ENCODE measurements at regions not wholly inside any gene's neighbourhood (a gene's known extent, or its start where the extent isn't known, plus 50 kb on each side); places are given as distances from the start of the nearest gene placed in this dataset.

DNA sequence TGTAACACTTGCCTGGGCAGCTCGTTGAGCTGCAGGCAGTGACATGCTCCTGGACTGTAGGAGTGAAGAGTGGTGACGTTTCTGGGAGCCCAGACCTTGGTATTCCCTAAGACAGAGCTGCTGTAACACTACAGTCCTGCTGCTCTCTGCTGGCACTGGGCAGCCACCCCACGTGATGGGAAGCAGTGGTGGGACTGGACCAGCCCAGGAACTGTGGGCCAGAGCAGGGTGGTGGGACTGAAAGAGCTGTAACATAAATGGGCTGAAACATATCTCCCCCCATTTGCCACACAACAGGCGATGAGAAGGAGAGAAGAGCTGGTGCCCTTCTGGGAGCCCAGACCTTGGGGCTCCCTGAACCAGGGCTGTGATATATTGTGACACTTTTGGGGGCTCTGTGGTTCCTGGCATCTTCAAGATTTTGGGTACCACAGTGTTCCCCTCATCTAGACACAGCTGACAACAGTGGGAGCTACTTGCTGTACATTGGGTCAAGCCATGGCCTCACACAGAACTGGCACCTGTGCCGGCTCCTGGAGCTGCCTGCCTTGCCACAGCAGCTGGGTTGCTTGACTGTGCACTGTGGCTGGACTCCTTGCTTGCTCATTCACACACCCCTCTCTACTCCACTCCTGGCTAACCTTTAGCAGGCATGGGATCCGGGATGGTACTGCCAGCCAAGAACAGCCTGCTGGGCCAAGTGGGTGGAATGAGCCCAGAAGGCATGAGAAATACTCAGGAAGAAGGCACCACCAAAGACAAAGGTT, 161.3 kb upstream of the PCDH15 start:
- intact Hi-C loops (cut with DNase I; ENCODE audit: low total_unique reads) = no loop called here
- no peak overlapping the region for H3K27ac ChIP-seq
- DNase-seq = no peak
- no peaks in the 10 kb centered on the region for H3K9me3 ChIP-seq
- no peaks in the 10 kb centered on the region for H3K4me1 ChIP-seq
- TF ChIP-seq, protein P1, sequence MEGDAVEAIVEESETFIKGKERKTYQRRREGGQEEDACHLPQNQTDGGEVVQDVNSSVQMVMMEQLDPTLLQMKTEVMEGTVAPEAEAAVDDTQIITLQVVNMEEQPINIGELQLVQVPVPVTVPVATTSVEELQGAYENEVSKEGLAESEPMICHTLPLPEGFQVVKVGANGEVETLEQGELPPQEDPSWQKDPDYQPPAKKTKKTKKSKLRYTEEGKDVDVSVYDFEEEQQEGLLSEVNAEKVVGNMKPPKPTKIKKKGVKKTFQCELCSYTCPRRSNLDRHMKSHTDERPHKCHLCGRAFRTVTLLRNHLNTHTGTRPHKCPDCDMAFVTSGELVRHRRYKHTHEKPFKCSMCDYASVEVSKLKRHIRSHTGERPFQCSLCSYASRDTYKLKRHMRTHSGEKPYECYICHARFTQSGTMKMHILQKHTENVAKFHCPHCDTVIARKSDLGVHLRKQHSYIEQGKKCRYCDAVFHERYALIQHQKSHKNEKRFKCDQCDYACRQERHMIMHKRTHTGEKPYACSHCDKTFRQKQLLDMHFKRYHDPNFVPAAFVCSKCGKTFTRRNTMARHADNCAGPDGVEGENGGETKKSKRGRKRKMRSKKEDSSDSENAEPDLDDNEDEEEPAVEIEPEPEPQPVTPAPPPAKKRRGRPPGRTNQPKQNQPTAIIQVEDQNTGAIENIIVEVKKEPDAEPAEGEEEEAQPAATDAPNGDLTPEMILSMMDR (IDR thresholded peaks at IDR 0.05) = no peak
- no peak for TF ChIP-seq POLR2A (IDR thresholded peaks at IDR 0.05)
- H3K36me3 ChIP-seq = peaks cover 0 to 4% of the 10 kb centered on the region in 2 donors
- H3K4me3 ChIP-seq = no peak overlapping the region
- H3K27me3 ChIP-seq = no peaks in the 10 kb centered on the region

DNA sequence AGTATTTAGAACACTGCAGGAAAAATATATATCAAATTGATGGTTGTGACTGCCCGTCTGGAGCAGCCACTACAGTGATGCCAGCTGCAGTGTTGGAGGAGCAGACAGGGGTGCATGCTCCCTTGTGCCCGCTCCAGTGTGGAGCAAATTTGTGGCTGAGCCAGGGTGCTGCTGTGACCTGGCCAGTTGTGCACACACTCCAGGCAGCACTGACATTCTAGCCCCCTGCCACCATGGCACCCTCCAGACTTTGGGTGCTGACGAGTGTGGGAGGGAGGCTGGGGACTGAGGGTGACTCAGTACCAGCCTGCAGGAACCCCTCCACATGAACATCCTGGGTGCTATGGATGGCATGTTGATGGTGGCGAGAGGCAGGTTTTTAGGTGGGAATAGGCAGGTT, 160.0 kb upstream of the PCDH15 start:
- DNase-seq = no peak
- intact Hi-C loops (cut with DNase I; ENCODE audit: low total_unique reads) = no loop called here
- no peaks in the 10 kb centered on the region for H3K4me1 ChIP-seq
- no peaks in the 10 kb centered on the region for H3K9me3 ChIP-seq
- H3K27me3 ChIP-seq = no peaks in the 10 kb centered on the region
- H3K27ac ChIP-seq = no peak overlapping the region
- TF ChIP-seq POLR2A (IDR thresholded peaks at IDR 0.05) = no peak
- TF ChIP-seq, protein P1 (IDR thresholded peaks at IDR 0.05) = no peak
- H3K4me3 ChIP-seq = no peak overlapping the region
- H3K36me3 ChIP-seq = peaks cover 0 to 4% of the 10 kb centered on the region in 2 donors

DNA sequence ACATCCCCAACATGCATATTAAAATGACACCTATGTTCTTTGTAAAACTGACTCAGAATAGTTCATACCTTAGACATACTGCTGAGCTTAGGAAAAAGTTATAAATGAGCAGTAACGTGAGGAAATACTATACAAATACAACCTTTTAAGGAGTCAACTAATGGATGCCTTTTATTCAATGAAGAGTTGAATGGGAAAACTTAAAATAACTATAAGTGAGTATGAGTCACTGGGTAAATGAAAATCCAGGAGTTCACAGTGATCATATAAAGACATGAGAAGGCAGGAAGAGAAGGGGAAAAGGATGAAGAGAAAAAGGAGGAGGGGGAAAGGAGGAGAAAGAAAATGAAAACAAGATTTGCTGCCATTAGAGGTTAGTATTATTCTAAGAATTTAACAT, 157.8 kb upstream of the PCDH15 start:
- Histone ChIP-seq H3K4me1 (no peaks in the 10 kb centered on the region), H3K9me3 (no peaks in the 10 kb centered on the region), H3K27ac (no peak overlapping the region), H3K27me3 (no peaks in the 10 kb centered on the region), H3K4me3 (no peak overlapping the region), H3K36me3 (peaks cover 0 to 4% of the 10 kb centered on the region in 2 donors)
- DNase-seq = no peak
- TF ChIP-seq POLR2A (IDR thresholded peaks at IDR 0.05) = no peak
- TF ChIP-seq, protein P1 (IDR thresholded peaks at IDR 0.05) = no peak
- intact Hi-C loops (cut with DNase I; ENCODE audit: low total_unique reads) = no loop called here

DNA sequence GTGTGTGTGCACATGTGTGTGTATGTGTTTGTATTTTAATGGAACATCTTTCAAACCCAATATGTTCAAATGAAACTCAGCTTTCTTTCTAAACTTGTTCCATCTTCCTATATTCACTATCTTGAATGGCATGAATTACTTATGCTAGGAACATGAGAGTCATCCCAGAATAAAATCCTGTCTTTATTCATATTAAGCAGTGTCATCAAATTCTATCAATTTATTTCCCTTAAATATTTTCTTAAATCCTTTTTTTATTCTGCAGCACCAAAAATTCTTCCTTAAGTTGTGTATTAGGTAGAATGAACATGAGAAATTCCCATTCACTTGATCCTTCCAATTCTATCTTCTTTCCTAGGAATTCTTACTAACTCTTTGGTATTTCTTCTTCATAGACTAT, 146.6 kb upstream of the PCDH15 start:
- no peak overlapping the region for H3K4me3 ChIP-seq
- H3K36me3 ChIP-seq = no peaks in the 10 kb centered on the region
- no peaks in the 10 kb centered on the region for H3K27me3 ChIP-seq
- TF ChIP-seq POLR2A (IDR thresholded peaks at IDR 0.05) = no peak
- TF ChIP-seq, protein P1 (IDR thresholded peaks at IDR 0.05) = no peak
- no peaks in the 10 kb centered on the region for H3K9me3 ChIP-seq
- DNase-seq = no peak
- intact Hi-C loops (cut with DNase I; ENCODE audit: low total_unique reads) = no loop called here
- H3K4me1 ChIP-seq = no peaks in the 10 kb centered on the region
- no peak overlapping the region for H3K27ac ChIP-seq

DNA sequence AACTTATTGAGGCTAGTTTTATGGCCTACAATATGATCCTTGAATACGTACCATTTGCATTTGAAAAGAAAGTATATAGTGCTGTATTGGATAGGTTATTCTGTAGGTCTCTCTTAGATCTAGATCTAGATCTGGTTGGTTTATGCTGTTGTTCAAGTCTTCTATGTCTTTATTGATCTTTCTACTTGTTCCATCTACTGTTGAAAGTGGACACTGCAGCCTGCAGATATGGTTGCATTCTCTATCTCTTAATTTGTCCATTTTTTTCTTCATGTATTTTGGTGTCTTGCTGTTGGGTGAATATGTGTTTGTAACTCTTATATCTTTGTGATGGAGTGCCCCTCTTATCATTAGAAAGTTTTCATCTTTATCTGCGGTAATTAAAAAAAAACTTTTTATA, 139.4 kb upstream of the PCDH15 start:
- TF ChIP-seq POLR2A (IDR thresholded peaks at IDR 0.05) = no peak
- TF ChIP-seq, protein P1 (IDR thresholded peaks at IDR 0.05) = no peak
- Histone ChIP-seq H3K4me1 (no peaks in the 10 kb centered on the region), H3K36me3 (no peaks in the 10 kb centered on the region), H3K27ac (no peak overlapping the region), H3K9me3 (no peaks in the 10 kb centered on the region), H3K4me3 (no peak overlapping the region), H3K27me3 (no peaks in the 10 kb centered on the region)
- intact Hi-C loops (cut with DNase I; ENCODE audit: low total_unique reads) = no loop called here
- DNase-seq = no peak

All from uterus (tissue), 3 donors.